Loucy (cell line): ENCODE measurements at regions not wholly inside any gene's neighbourhood (a gene's known extent, or its start where the extent isn't known, plus 50 kb on each side); places are given as distances from the start of the nearest gene placed in this dataset.

ENCODE experiments used
- CTCF ChIP-seq: fragments of 200-600 bp; sonication (generic); conservative IDR thresholded peaks from 2 replicates; pipeline ENCODE4 v1.5.1; 2014; ENCODE audit warnings: mild to moderate bottlenecking, antibody characterized with exemption, low read length
- EZH2phosphoT487 ChIP-seq: fragments of 200-600 bp; IDR thresholded peaks from 2 replicates; pipeline ENCODE4 v1.6.1; 2018; ENCODE audit warnings: antibody characterized with exemption, mild to moderate bottlenecking, moderate library complexity, borderline replicate concordance

GRCh38 chr6:119535332-119535731, 185.8 kb upstream of the MAN1A1 start:
- TF ChIP-seq CTCF (no peak), EZH2phosphoT487 (no peak)
